ENCODE measurements at regions not wholly inside any gene's neighbourhood (a gene's known extent, or its start where the extent isn't known, plus 50 kb on each side); places are given as distances from the start of the nearest gene placed in this dataset.

GRCh38 chr6:81556551-81556950, 195.9 kb downstream of the TENT5A start:
- H3K9me3 Mint-ChIP-seq (ENCODE audit: unreplicated experiment) = no peaks in the 10 kb centered on the region
- TF ChIP-seq, protein P1, sequence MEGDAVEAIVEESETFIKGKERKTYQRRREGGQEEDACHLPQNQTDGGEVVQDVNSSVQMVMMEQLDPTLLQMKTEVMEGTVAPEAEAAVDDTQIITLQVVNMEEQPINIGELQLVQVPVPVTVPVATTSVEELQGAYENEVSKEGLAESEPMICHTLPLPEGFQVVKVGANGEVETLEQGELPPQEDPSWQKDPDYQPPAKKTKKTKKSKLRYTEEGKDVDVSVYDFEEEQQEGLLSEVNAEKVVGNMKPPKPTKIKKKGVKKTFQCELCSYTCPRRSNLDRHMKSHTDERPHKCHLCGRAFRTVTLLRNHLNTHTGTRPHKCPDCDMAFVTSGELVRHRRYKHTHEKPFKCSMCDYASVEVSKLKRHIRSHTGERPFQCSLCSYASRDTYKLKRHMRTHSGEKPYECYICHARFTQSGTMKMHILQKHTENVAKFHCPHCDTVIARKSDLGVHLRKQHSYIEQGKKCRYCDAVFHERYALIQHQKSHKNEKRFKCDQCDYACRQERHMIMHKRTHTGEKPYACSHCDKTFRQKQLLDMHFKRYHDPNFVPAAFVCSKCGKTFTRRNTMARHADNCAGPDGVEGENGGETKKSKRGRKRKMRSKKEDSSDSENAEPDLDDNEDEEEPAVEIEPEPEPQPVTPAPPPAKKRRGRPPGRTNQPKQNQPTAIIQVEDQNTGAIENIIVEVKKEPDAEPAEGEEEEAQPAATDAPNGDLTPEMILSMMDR (IDR thresholded peaks at IDR 0.05; ENCODE audit: unreplicated experiment) = no peak
- no peaks in the 10 kb centered on the region for H3K36me3 Mint-ChIP-seq (ENCODE audit: insufficient read depth, unreplicated experiment)
- H3K4me3 Mint-ChIP-seq (ENCODE audit: unreplicated experiment) = no peak overlapping the region
- no peaks in the 10 kb centered on the region for H3K27me3 Mint-ChIP-seq (ENCODE audit: insufficient read depth, unreplicated experiment)
- H3K27ac Mint-ChIP-seq (ENCODE audit: low read depth, unreplicated experiment) = no peak overlapping the region
- no peak for DNase-seq (ENCODE audit: unreplicated experiment)
- intact Hi-C loops (cut with micrococcal nuclease) = no loop called here
- BruUV-seq (replicated peaks) = no TSS peak
- POLR2A ChIA-PET = no interaction called here
- CTCF ChIA-PET = no interaction called here
- H3K4me1 Mint-ChIP-seq (ENCODE audit: insufficient read depth, unreplicated experiment) = no peaks in the 10 kb centered on the region

- no peak overlapping the region for H3K27ac Mint-ChIP-seq (ENCODE audit: low read depth, unreplicated experiment)
- TF ChIP-seq, protein P1 (IDR thresholded peaks at IDR 0.05; ENCODE audit: unreplicated experiment) = no peak
- CTCF ChIA-PET = interaction anchor here (0.6 kb wide), 1 partner anchor 1329 kb away, joined by 3 read pairs; no protein-coding TSS in a partner anchor
- no peaks in the 10 kb centered on the region for H3K27me3 Mint-ChIP-seq (ENCODE audit: insufficient read depth, unreplicated experiment)
- H3K4me3 Mint-ChIP-seq (ENCODE audit: unreplicated experiment) = no peak overlapping the region
- peak; percentile 33 for DNase-seq (ENCODE audit: unreplicated experiment)
- no peaks in the 10 kb centered on the region for H3K9me3 Mint-ChIP-seq (ENCODE audit: unreplicated experiment)
- no TSS peak for BruUV-seq (replicated peaks)
- intact Hi-C loops (cut with micrococcal nuclease) = no loop called here
- no peaks in the 10 kb centered on the region for H3K4me1 Mint-ChIP-seq (ENCODE audit: insufficient read depth, unreplicated experiment)
- POLR2A ChIA-PET = interaction anchor here (0.6 kb wide), 3 partner anchors 37 to 197 kb away, joined by 3 read pairs; no protein-coding TSS in a partner anchor
- H3K36me3 Mint-ChIP-seq (ENCODE audit: insufficient read depth, unreplicated experiment) = no peaks in the 10 kb centered on the region
Observed at GRCh38 chr6:81553216-81553615, 199.3 kb downstream of the TENT5A start.

GRCh38 chr6:81552644-81553043, 199.8 kb downstream of the TENT5A start:
- TF ChIP-seq, protein P1 (IDR thresholded peaks at IDR 0.05; ENCODE audit: unreplicated experiment) = no peak
- POLR2A ChIA-PET = interaction anchor here (0.6 kb wide), 2 partner anchors 36 to 198 kb away, joined by 3 read pairs; no protein-coding TSS in a partner anchor
- Mint-ChIP-seq H3K27me3 (ENCODE audit: insufficient read depth, unreplicated experiment) (no peaks in the 10 kb centered on the region), H3K36me3 (ENCODE audit: insufficient read depth, unreplicated experiment) (no peaks in the 10 kb centered on the region), H3K4me3 (ENCODE audit: unreplicated experiment) (no peak overlapping the region), H3K9me3 (ENCODE audit: unreplicated experiment) (no peaks in the 10 kb centered on the region), H3K27ac (ENCODE audit: low read depth, unreplicated experiment) (no peak overlapping the region), H3K4me1 (ENCODE audit: insufficient read depth, unreplicated experiment) (no peaks in the 10 kb centered on the region)
- BruUV-seq (replicated peaks) = no TSS peak
- no peak for DNase-seq (ENCODE audit: unreplicated experiment)
- CTCF ChIA-PET = interaction anchor here (0.6 kb wide), 1 partner anchor 1329 kb away, joined by 3 read pairs; no protein-coding TSS in a partner anchor
- intact Hi-C loops (cut with micrococcal nuclease) = no loop called here

GRCh38 chr6:81547149-81547548, 205.3 kb downstream of the TENT5A start:
- H3K27ac Mint-ChIP-seq (ENCODE audit: low read depth, unreplicated experiment) = no peak overlapping the region
- H3K27me3 Mint-ChIP-seq (ENCODE audit: insufficient read depth, unreplicated experiment) = no peaks in the 10 kb centered on the region
- no peak for DNase-seq (ENCODE audit: unreplicated experiment)
- H3K9me3 Mint-ChIP-seq (ENCODE audit: unreplicated experiment) = no peaks in the 10 kb centered on the region
- intact Hi-C loops (cut with micrococcal nuclease) = no loop called here
- TF ChIP-seq, protein P1 (IDR thresholded peaks at IDR 0.05; ENCODE audit: unreplicated experiment) = no peak
- no peak overlapping the region for H3K4me3 Mint-ChIP-seq (ENCODE audit: unreplicated experiment)
- ChIA-PET CTCF (no interaction called here), POLR2A (no interaction called here)
- no TSS peak for BruUV-seq (replicated peaks)
- H3K36me3 Mint-ChIP-seq (ENCODE audit: insufficient read depth, unreplicated experiment) = no peaks in the 10 kb centered on the region
- no peaks in the 10 kb centered on the region for H3K4me1 Mint-ChIP-seq (ENCODE audit: insufficient read depth, unreplicated experiment)

Measured in MCF 10A (cell line).